GM21390 (cell line): ENCODE measurements at regions not wholly inside any gene's neighbourhood (a gene's known extent, or its start where the extent isn't known, plus 50 kb on each side); places are given as distances from the start of the nearest gene placed in this dataset.
"Not testable (repeated sequence)": the region's sequence is repeated elsewhere in the genome, so short reads cannot be mapped to it uniquely, and the experiment has no call there.

Experiments
- ATAC-seq: cut with Tn5 transposase; IDR thresholded peaks from one replicate; pipeline ENCODE4 v1.9.1; 2021; ENCODE audit not compliant: unreplicated experiment

DNA sequence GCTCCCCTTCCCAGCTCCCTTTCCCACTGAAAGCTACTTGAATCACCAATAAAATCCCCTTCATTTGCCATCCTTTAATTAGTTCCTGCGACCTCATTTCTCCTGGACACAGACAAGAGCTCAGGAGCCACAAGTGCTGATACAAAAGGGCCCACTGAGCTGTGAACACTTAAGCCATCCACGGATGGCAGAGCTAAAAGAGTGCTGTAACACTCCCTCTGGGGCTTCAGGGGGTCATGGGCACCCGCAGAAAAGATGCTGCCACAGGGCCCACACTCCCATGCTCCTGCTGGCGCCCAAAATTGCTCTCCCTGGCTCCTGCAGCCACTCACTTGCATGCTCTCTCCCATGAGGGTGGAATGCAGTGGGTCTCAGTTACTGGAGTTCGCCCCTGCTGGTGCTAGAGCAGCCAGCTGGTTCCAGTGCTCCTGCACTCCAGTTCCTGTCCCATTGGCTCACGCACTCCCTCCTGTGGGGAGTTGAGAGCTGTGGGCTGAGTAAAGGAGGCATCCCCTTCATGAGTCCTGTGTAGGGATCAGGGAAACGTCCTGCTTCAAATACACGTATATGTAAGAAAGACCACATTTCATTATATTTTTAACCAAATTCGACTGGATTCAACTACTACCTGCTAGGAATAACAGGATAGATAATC is 1291.0 kb downstream of the ARAP2 start:
- no peak for ATAC-seq

DNA sequence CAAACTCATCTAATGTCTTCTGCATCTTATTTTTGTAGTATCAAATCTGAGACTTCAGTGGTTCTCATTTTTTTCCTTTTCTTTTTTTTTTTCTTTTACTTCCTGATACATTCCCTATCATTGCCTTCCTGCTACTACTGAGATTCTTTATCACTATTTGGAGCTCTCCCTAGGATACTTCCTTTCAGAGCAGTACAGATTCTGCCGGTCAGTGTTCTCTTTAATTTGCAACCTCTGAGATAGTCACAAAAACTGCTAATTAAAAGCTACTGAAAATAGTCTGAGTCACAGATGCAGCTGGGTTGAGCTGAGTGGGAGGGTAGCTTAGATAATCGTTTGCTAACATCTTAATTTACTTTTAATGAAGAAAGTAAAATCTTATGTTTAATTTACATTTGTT is 1279.7 kb downstream of the ARAP2 start:
- ATAC-seq = no peak

DNA sequence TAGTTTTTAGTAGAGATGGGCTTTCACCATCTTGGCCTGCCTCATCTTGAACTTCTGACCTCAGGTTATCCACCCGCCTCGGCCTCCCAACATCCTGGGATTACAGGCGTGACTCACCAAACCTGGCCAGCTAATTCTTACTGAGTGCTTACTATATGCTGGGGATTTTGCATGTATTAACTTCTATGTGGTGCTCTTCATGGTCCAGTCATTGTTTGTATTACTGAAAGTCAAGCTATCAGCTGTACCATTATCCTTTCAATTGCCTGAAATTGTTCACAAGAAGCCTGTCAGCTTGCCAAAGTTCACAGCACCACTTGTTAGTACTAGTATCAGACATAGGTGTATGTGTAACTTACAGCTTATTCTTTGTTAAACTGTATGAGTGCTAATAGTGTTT is 1272.1 kb downstream of the ARAP2 start:
- ATAC-seq = no peak

DNA sequence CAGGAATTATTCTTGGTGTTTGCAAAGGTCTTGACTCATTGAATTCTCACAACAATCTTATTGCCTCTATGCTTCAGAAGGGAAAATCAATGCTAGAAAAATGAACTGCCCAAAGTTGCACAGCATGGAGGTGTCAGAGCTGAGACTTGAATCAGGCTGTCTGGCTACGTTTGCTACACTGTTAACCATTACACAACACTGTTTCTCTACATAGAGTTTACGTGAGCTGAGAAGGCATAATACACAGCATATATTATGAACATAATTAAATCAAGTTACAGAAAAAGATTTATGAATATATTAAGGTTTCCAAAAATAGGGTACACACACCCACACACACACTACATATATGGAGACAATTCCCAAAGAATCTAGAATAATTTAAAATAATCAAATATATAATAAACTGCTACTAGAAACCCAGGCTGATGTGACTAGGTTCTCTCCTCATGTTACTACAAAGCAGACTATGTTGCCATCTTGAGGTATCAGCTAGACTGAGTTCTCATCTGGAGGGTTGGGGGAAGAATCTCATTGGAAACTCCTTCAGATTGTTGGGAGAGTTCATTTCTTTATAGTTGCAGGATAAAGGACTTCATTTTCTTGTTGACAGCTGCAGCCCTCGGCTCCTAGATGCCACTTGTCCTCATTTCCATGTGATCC is 1270.5 kb downstream of the ARAP2 start:
- ATAC-seq = no peak

DNA sequence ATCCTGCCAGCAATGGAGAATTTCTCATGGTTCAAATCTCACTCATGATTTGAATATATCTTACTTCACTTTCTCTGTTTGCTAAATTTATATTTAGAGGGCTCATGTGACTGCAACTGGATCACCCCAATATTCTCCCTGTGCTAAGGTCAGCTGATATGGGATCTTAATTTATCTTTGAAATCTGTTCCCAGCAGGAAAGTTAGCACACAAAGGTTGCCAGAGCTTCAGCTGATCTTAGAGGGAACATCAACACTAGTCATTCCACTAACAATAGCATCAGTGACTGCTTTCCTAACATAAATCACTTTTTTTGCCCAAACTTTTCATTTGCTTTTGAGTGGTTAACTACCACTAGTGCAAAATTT is 1270.0 kb downstream of the ARAP2 start:
- ATAC-seq = no peak

DNA sequence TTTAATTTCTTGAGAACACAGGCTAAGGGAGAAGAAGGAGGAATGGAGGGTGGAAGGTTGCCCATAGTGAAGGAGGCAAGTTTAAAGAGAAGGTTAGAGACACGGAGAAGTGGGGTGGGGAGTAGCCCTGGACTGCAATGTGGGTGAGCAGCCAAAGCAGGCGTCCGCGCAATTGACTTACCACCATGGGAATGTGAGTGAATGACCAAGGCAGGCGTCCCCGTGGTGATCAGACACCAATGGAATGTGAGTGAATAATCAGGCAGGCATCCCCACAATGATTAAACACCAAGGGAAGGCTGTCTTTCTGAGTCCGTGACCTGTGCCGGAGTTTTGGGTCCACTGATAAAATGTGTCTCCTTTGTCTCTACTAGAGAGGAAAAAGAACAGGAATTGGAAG is 1223.1 kb downstream of the ARAP2 start:
- not testable (repeated sequence) for ATAC-seq

DNA sequence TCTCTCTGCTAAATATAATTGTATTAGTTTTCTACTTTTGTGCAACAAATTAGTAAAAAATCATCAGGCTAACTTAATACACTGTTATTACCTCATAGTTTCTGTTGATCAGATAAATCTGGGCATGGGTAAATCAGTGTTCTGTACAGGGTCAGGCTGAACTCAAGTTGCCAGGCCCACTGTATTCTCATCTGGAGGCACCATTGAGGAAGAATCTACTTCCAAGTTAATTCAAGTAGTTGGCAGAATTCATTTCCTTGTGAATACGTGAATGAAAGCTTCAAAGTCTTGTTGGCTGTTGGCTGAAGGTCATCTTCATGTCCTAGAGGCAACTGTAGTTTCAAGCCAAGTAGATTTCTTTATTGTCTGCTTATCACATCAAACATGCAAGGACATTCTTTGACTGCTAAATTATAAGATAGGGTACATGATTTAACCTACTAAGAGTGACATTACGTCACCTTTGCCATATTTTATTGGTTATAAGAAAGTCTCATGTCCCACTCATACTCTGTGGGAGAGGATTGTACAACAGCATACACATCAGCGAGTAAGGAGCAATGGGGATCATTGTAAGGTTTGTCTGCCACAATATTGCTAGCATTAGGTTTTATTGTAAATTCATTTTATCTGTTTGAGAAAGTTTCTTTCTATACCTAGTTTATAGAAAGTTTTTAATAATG is 1219.0 kb downstream of the ARAP2 start:
- no peak for ATAC-seq

DNA sequence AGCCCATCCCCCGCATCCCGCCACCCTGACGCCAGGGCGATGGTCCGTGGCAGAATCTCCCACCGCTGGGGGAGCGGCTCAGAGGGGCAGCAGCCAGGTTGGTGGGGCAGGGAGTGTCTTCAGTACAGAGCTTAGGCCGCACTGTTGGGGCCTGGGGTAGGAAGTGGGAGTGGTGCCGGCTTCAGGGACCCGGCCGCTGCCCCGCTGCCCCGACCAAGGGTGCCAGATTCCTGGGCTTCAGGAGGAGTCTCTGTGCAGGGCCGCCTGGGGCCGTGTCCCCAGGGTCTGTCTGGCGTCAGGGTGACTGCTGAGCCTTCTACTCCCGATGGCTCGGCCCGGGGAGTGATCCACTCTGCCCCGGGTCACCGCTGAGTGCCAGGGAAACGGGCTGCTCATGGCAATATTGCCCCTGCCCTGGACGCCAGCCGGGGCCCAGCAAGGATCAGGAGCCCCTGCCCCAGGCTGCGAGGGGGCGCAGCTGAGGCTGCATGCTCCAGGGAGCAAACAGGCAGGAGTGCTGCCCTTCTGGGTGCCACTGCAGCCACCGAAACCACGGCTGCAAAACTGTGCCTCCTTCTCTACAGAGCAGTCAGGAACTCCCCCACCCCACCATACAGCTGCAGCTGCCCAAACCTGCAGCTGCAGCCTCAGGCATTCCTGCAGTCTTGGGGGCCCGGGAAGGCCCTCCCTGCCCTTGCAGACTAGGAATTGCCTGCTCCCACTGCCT is 1206.1 kb downstream of the ARAP2 start:
- ATAC-seq = no peak

DNA sequence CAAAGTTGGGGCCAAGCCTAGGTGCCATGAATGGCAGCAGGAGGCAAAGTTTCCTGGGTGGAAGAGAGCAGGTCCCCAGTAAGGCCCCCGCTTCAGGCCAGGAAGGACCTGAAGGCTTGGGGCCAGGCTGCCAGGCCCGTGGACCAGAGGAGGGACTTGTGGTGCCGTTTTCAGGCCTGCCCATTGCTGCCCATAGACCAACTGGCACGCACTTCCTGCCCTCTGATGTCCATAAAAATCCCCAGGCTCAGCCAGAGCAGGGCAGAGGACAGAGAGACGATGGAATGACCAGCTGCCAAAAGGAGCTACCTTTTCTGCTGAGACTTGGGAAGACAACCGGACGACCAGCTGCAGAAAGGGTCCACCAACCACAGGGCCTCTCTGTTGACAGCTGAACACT is 1205.5 kb downstream of the ARAP2 start:
- no peak for ATAC-seq

DNA sequence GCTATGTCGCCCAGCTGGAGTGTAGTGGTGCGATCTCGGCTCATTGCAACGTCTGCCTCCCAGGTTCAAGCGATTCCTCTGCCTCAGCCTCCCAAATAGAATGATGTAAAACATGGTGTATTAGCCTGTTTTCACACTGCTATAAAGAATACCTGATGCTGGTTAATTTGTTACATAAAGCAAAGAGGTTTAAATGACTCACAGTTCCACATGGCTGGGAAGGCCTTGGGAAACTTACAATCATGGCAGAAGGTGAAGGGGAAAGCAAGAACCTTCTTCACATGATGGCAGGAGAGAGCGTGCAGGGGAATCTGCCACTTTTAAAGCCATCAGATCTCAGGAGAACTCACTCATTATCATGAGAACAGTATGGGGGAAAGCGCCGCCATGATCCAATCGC is 1191.8 kb downstream of the ARAP2 start:
- no peak for ATAC-seq

DNA sequence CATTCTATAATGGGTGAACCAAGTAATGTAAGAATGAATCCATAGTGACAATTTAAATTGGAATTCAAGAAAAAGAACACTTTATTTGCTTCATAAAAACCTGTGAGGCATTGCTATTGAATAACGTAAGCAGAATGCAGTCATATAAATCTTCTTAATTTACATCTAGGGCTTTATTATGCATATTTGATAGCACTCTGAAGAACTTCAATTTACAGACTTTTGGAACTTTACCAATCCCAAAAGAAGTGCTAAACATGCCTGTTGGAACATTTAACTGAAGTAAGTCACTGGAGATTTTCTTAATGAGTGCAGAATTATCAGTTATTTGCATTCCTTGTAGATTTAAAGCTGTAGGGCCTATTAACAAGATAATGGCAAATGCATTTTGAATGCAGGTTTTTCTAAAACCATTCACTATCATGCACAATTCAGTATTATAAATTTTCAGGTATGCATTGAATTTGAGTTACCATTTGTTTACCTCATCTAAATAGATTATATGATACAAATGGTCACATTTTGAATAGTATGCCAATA is 1181.2 kb downstream of the ARAP2 start:
- no peak for ATAC-seq

DNA sequence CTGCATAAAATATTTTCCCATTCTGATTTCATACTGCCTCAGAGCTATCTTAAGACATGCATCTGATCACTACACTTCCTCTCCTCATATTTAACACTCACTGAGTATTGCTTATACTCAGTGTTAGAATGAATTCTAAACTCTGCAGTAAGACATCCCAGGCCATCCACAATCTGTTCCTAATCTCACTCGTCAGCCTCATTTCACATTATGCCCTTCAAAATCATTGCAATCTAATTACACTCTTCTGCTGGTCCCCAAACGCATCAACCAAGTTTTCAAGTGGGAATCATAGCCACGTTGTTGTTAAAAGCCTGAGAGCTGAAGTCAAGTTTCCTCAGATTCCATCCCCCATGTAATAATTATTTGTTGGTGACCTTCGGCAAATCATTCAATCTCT is 1177.9 kb downstream of the ARAP2 start:
- no peak for ATAC-seq

DNA sequence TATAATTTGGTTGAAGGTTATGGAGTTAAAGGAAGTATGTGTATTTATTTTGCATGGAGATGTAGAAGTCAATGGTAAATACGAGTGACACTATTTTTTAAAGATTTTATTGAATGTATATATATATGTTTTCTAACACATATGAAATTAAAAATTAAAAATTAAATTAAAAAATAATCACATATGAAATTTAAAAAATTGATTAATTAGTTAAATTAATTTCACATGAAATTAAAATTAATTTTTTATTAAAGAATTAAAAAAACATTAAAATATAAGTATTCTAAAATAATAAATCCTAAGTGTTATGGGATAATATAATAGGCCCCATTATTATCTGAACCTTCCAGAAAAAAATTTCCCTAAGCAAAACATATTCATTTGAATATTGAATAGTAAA is 1163.5 kb downstream of the ARAP2 start:
- no peak for ATAC-seq

DNA sequence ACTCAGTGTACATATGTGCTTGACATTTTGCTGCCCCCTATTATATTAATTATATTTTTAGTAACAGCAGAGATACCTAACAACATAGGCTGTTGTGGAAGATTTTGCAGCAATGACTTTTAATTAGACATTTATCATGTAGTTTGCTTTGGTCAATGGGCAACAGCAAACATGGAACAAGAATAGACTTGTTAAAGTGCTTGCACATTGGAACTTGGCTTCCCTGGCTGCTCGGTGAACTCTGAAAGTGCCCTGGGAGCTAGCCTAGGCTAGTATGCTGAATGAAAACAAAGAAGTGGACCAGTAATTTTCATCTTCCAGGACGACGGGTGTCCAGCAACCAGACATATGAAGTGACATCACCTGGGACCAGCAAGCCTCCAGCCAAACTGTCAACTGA is 1157.1 kb downstream of the ARAP2 start:
- no peak for ATAC-seq

DNA sequence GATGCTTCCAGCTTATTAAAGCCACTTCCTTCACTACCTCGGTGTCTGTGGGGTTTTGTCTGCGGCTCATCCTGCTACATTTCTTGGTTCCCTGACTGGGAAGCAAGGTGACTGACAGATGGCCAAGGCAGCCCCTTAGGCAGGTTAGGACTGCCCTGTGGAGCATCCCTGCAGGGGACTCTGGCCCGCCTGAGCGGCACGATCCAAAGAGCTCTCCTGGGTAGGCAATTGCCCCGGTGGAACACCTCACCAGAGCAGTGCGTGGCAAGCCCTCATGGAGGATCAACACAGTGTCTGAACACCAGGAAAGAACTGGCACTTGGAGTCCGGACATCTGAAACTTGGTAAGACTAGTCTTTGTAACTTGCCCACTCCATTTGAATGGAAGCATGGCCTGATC is 1143.4 kb downstream of the ARAP2 start:
- ATAC-seq = no peak

DNA sequence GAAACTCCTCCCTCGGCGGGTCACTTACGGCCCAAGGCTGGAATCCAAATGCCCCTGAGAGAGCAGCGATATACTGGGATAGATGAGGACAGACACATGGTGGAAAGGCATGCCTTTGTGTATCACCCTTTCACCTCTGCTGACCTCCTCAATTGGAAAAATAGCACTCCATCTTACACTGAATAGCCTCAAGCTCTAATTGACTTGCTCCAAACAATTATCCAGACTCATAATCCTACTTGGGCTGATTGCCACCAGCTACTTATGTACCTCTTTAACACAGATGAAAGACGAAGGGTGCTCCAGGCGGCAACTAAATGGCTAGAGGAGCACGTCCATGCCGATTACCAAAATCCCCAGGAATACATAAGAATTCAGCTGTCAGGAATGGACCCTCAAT is 1142.2 kb downstream of the ARAP2 start:
- no peak for ATAC-seq

DNA sequence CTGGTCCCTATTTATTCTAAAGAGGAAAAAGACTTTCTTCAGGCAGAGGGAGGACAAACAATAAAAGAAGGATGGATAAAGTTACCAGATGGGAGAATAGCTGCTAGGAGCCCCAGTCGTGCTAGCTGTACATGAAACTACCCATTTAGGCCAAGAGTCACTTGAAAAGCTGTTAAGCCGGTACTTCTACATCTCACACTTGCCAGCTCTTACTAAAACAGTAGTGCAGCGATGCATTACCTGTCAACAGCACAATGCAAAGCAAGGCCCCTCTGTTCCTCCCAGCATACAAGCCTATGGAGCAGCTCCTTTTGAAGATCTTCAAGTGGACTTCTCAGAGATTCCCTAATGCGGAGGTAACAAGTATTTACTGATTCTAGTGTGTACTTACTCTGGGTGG is 1138.8 kb downstream of the ARAP2 start:
- no peak for ATAC-seq

DNA sequence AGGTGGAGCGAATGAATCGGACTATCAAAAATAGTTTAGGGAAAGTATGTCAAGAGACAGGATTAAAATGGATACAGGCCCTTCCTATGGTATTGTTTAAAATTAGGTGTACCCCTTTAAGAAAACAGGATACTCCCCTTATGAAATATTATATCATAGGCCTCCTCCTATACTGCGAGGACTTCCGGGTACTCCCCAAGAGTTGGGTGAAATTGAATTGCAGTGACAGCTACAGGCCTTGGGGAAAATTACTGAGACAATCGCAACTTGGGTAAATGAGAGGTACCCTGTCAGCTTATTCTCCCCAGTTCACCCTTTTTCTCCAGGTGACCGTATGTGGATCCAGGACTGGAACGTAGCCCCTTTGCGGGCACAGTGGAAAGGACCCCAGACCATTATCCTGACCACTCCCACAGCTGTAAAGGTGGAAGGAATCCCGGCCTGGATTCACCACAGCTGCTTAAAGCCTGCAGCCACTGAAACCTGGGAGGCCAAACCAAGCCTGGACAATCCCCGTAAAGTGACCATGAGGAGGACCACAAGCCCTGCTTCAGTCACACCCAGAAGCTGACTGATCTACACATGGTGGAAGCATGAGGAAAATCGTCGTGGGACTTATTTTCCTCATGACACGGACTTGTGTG is 1138.1 kb downstream of the ARAP2 start:
- no peak for ATAC-seq

DNA sequence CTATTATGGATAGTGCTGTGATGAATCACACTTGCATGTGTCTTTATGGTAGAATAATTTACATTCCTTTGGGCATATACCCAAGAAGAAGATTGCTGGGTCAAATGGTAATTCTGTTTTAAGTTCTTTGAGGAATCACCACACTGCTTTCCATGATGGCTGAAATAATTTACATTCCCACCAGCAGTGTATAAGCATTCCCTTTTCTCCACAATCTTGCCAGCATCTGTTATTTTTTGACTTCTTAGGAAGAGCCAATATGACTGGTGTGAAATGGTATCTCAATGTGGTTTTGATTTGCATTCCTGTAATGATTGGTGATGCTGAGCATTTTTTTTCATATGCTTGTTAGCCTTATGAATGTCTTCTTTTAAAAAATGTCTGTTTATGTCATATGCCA is 1120.2 kb downstream of the ARAP2 start:
- no peak for ATAC-seq

DNA sequence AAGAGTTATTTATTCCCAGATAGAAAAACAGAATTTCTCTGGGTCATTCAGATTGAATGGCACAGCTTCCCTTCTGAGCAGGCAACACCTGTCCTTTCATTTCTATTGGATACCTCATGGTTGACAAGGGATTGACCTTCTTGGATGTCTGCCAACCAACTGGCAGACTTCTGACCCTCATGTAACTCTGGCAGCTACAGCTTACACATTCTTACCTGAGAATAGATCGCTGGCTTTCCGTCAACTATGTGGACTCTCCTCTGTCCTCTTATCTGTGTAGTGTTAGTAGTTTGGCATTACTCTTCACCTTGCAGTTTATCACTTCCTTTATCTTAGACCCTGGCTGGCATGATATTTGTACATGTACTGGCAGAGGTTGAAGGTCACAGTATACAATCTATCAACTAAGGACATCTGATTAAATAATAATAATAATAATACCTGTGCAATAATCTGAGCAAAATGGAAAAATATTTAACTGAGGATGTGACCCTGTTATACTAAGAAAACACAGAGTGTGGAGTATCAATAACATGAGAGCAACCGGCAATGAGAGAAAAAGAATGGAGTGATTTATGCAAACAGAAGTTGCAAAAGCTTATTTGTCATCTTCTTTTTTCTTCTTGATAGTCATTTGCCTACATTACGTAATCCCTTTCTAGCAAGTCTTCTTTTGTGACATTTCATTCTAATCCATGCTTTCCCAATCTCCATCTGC is 1118.2 kb downstream of the ARAP2 start:
- ATAC-seq = no peak

DNA sequence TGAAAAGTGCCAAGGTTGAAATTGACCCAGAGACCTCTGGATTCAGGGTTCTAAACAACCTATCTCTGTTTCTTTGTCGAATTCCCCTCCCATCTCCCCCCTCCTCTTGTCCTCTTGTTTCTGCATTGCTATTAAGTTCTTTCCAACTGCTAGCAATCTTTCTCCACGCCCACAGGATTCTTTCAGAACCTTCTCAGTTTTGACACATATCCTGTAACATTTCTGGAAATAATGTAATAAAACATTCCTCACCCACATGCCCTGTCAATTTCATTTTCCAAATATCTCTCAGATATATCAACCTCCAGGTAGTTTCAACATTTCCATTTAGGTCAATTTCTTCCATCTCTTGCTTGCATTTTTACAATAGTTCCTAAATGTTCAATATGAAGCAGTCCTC is 1105.9 kb downstream of the ARAP2 start:
- no peak for ATAC-seq
